HEK293 (cell line): ENCODE measurements at regions not wholly inside any gene's neighbourhood (a gene's known extent, or its start where the extent isn't known, plus 50 kb on each side); places are given as distances from the start of the nearest gene placed in this dataset.

Experiments used
- CTCF ChIA-PET: fragments of 350-600 bp; formaldehyde crosslinking; extraction: SDS; loops from one replicate; lab custom pipeline; 2021; ENCODE audit warnings: antibody characterized with exemption; lab: Yijun Ruan, JAX
- POLR2A ChIA-PET: fragments of 300-600 bp; formaldehyde crosslinking; extraction: SDS; loops from one replicate; lab custom pipeline; 2020; ENCODE audit warnings: antibody characterized with exemption, inconsistent platforms; lab: Yijun Ruan, JAX
- H3K27ac ChIP-seq: fragments of 200-500 bp; sonication (Bioruptor generic); 2 replicates; pipeline ENCODE4 v1.5.1; 2014; ENCODE audit warnings: low read depth, low read length, control low read depth, inconsistent platforms; ENCODE audit errors: extremely low read depth
- H3K36me3 ChIP-seq, 2 experiments: fragments of 200-500 bp in 1 of 2; sonication (Bioruptor generic) in 1 of 2; 1 replicate in 1 of 2; 2 replicates in 1 of 2; pipeline ENCODE4 v1.5.1; 2014 to 2017; ENCODE audit warnings: inconsistent platforms in 2 of 2, low read length in 2 of 2; ENCODE audit not compliant: control insufficient read depth in 2 of 2, insufficient read depth in 1 of 2
- H3K4me1 ChIP-seq: fragments of 200-500 bp; sonication (Bioruptor generic); 2 replicates; pipeline ENCODE4 v1.5.1; 2014; ENCODE audit warnings: mild to moderate bottlenecking, low read length, inconsistent platforms; ENCODE audit not compliant: control insufficient read depth, insufficient read depth
- H3K4me3 ChIP-seq: 2 replicates; pipeline ENCODE4 v1.5.1; 2011; ENCODE audit warnings: low read depth, mild to moderate bottlenecking, control low read depth, low read length, moderate library complexity
- H3K9me3 ChIP-seq: fragments of 200-500 bp; sonication (Bioruptor generic); 2 replicates; pipeline ENCODE4 v1.5.1; 2014; ENCODE audit warnings: low read depth, low read length, inconsistent platforms; ENCODE audit not compliant: control insufficient read depth, insufficient read depth
- BCL11A ChIP-seq: fragments of 450-650 bp; formaldehyde crosslinking; IDR thresholded peaks from 2 replicates; pipeline ENCODE4 v1.5.1; 2016; ENCODE audit warnings: low read depth, missing biosample characterization, missing genetic modification characterization
- KLF16 ChIP-seq: fragments of 450-650 bp; formaldehyde crosslinking; IDR thresholded peaks from 2 replicates; pipeline ENCODE4 v1.5.1; 2017; ENCODE audit warnings: missing biosample characterization, missing genetic modification characterization
- OVOL3 ChIP-seq: fragments of 450-650 bp; formaldehyde crosslinking; IDR thresholded peaks from 2 replicates; pipeline ENCODE4 v1.5.1; 2016; ENCODE audit warnings: missing biosample characterization, missing genetic modification characterization
- PATZ1 ChIP-seq: fragments of 450-650 bp; formaldehyde crosslinking; IDR thresholded peaks from 2 replicates; pipeline ENCODE4 v1.5.1; 2016; ENCODE audit warnings: missing biosample characterization, missing genetic modification characterization
- SP7 ChIP-seq: fragments of 450-650 bp; formaldehyde crosslinking; IDR thresholded peaks from 2 replicates; pipeline ENCODE4 v1.5.1; 2016; ENCODE audit warnings: missing biosample characterization, missing genetic modification characterization
- WT1 ChIP-seq: fragments of 450-650 bp; formaldehyde crosslinking; IDR thresholded peaks from 2 replicates; pipeline ENCODE4 v1.5.1; 2016; ENCODE audit warnings: missing biosample characterization, missing genetic modification characterization
- YY2 ChIP-seq: fragments of 450-650 bp; formaldehyde crosslinking; IDR thresholded peaks from 2 replicates; pipeline ENCODE4 v1.5.1; 2016; ENCODE audit warnings: missing biosample characterization, missing genetic modification characterization
- ZBTB17 ChIP-seq: fragments of 450-650 bp; formaldehyde crosslinking; IDR thresholded peaks from 2 replicates; pipeline ENCODE4 v1.5.1; 2016; ENCODE audit warnings: missing biosample characterization, missing genetic modification characterization
- ZBTB48 ChIP-seq: fragments of 450-650 bp; formaldehyde crosslinking; IDR thresholded peaks from 2 replicates; pipeline ENCODE4 v1.5.1; 2016; ENCODE audit warnings: missing biosample characterization, missing genetic modification characterization
- ZBTB7A ChIP-seq: fragments of 450-650 bp; formaldehyde crosslinking; IDR thresholded peaks from 2 replicates; pipeline ENCODE4 v1.5.1; 2016; ENCODE audit warnings: low read depth, missing biosample characterization, missing genetic modification characterization
- ZIC2 ChIP-seq: fragments of 450-650 bp; formaldehyde crosslinking; IDR thresholded peaks from 2 replicates; pipeline ENCODE4 v1.5.1; 2016; ENCODE audit warnings: missing biosample characterization, missing genetic modification characterization
- ZNF138 ChIP-seq: fragments of 450-650 bp; formaldehyde crosslinking; IDR thresholded peaks from 2 replicates; pipeline ENCODE4 v1.5.1; 2016; ENCODE audit warnings: missing biosample characterization, missing genetic modification characterization, borderline replicate concordance
- ZNF248 ChIP-seq: fragments of 450-650 bp; formaldehyde crosslinking; IDR thresholded peaks from 2 replicates; pipeline ENCODE4 v1.5.1; 2017; ENCODE audit warnings: missing biosample characterization, missing genetic modification characterization
- ZNF280D ChIP-seq: fragments of 450-650 bp; formaldehyde crosslinking; IDR thresholded peaks from 2 replicates; pipeline ENCODE4 v1.5.1; 2016; ENCODE audit warnings: missing biosample characterization, missing genetic modification characterization
- ZNF324 ChIP-seq: fragments of 450-650 bp; formaldehyde crosslinking; IDR thresholded peaks from 2 replicates; pipeline ENCODE4 v1.5.1; 2016; ENCODE audit warnings: missing biosample characterization, missing genetic modification characterization
- ZNF335 ChIP-seq: fragments of 450-650 bp; formaldehyde crosslinking; conservative IDR thresholded peaks from 2 replicates; pipeline ENCODE4 v1.5.1; 2016; ENCODE audit warnings: missing biosample characterization, missing genetic modification characterization
- ZNF529 ChIP-seq: fragments of 450-650 bp; formaldehyde crosslinking; IDR thresholded peaks from 2 replicates; pipeline ENCODE4 v1.5.1; 2017; ENCODE audit warnings: missing genetic modification characterization, missing biosample characterization; ENCODE audit not compliant: insufficient replicate concordance
- ZNF555 ChIP-seq: fragments of 450-650 bp; formaldehyde crosslinking; conservative IDR thresholded peaks from 2 replicates; pipeline ENCODE4 v1.5.1; 2017; ENCODE audit warnings: missing biosample characterization, mild to moderate bottlenecking, missing genetic modification characterization, inconsistent platforms
- ZNF76 ChIP-seq: fragments of 450-650 bp; formaldehyde crosslinking; IDR thresholded peaks from 2 replicates; pipeline ENCODE4; 2016; ENCODE audit warnings: low read depth, missing biosample characterization, missing genetic modification characterization, borderline replicate concordance
- ZNF768 ChIP-seq: fragments of 450-650 bp; formaldehyde crosslinking; IDR thresholded peaks from 2 replicates; pipeline ENCODE4 v1.5.1; 2018; ENCODE audit warnings: missing biosample characterization, mild to moderate bottlenecking, missing genetic modification characterization
- ZSCAN16 ChIP-seq: fragments of 450-650 bp; formaldehyde crosslinking; IDR thresholded peaks from 2 replicates; pipeline ENCODE4 v1.5.1; 2016; ENCODE audit warnings: missing biosample characterization, missing genetic modification characterization
- TF ChIP-seq, protein P1 (sequence below): fragments of 450-650 bp; formaldehyde crosslinking; IDR thresholded peaks from 2 replicates; pipeline ENCODE4 v1.5.1; 2016; ENCODE audit warnings: missing biosample characterization, missing genetic modification characterization

DNA sequence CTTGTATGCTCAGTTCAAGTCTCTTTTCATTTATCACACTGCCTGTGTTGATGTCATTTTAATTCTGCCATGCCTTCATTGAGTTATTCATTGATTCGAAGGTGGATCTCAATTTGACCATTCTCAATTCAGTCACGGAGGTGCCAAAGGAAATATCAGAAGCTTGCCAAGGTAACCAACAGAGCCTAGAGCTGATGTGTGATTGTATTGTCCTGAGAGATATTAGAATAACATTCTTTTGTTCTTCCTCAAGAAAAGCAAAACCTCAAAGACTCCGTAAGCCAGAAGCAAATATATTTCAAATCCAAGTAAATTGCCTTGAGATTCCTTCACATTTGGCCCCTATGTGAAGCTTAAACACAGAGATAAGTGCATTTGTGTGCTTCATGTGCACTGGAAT is 345.3 kb downstream of the CXCL12 start:
- no peaks in the 10 kb centered on the region for H3K4me1 ChIP-seq
- no peak for TF ChIP-seq ZBTB48 (tag by site-specific recombination)
- TF ChIP-seq YY2 (tag by site-specific recombination): no peak
- no peak for TF ChIP-seq KLF16 (tag by site-specific recombination)
- ChIA-PET CTCF (no interaction called here), POLR2A (no interaction called here)
- H3K36me3 ChIP-seq: no peaks in the 10 kb centered on the region
- H3K9me3 ChIP-seq: no peaks in the 10 kb centered on the region
- no peak overlapping the region for H3K4me3 ChIP-seq
- H3K27ac ChIP-seq: no peak overlapping the region

DNA sequence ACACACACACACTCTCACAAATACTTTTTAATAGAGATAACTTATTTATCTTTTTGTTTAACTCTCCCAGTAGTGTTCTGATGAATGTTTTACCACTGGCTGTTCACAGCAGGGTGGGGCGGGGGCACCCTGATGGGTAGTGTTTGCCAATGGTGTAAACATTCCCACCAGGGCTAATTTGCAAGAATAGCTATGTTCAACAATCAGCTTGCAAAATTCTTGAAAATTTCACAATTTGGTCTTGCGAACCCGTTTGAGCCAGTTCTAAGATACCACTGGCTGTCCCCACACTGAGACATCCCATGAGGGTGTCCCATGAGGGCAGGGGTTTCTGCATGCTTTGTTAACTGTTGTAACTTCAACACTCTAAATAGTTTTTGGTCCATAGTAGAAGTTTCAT is 348.5 kb downstream of the CXCL12 start:
- Histone ChIP-seq H3K4me1 (no peaks in the 10 kb centered on the region), H3K9me3 (no peaks in the 10 kb centered on the region), H3K36me3 (no peaks in the 10 kb centered on the region), H3K27ac (no peak overlapping the region), H3K4me3 (no peak overlapping the region)
- ChIA-PET CTCF (interaction anchor here (0.6 kb wide), 1 partner anchor 830 kb away, joined by 3 read pairs; no protein-coding TSS in a partner anchor), POLR2A (no interaction called here)
- TF ChIP-seq, protein P1, sequence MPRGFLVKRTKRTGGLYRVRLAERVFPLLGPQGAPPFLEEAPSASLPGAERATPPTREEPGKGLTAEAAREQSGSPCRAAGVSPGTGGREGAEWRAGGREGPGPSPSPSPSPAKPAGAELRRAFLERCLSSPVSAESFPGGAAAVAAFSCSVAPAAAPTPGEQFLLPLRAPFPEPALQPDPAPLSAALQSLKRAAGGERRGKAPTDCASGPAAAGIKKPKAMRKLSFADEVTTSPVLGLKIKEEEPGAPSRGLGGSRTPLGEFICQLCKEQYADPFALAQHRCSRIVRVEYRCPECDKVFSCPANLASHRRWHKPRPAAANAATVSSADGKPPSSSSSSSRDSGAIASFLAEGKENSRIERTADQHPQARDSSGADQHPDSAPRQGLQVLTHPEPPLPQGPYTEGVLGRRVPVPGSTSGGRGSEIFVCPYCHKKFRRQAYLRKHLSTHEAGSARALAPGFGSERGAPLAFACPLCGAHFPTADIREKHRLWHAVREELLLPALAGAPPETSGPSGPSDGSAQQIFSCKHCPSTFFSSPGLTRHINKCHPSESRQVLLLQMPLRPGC: no peak
- TF ChIP-seq ZIC2 (peak; percentile 83), ZNF768 (tag by site-specific recombination) (no peak), ZBTB7A (tag by site-specific recombination) (no peak), ZBTB17 (no peak), ZSCAN16 (tag by site-specific recombination) (no peak), ZNF76 (tag by site-specific recombination) (no peak)

GRCh38 chr10:44035474-44036197 is 349.3 kb downstream of the CXCL12 start:
- H3K4me3 ChIP-seq: no peak overlapping the region
- H3K27ac ChIP-seq: no peak overlapping the region
- ChIA-PET CTCF (interaction anchor here (0.6 kb wide), 1 partner anchor 830 kb away, joined by 3 read pairs; no protein-coding TSS in a partner anchor), POLR2A (no interaction called here)
- H3K36me3 ChIP-seq: no peaks in the 10 kb centered on the region
- no peak for TF ChIP-seq SP7 (tag by site-specific recombination)
- no peak for TF ChIP-seq WT1
- TF ChIP-seq BCL11A (tag by site-specific recombination): no peak
- TF ChIP-seq ZNF138: no peak
- TF ChIP-seq ZNF529 (tag by site-specific recombination): no peak
- no peak for TF ChIP-seq ZNF335 (tag by site-specific recombination)
- no peak for TF ChIP-seq ZNF555 (tag by site-specific recombination)
- no peak for TF ChIP-seq ZNF324 (tag by site-specific recombination)
- no peaks in the 10 kb centered on the region for H3K9me3 ChIP-seq
- H3K4me1 ChIP-seq: no peaks in the 10 kb centered on the region

GRCh38 chr10:44034946-44035345 is 350.0 kb downstream of the CXCL12 start:
- Histone ChIP-seq H3K27ac (no peak overlapping the region), H3K36me3 (no peaks in the 10 kb centered on the region), H3K4me3 (no peak overlapping the region), H3K9me3 (no peaks in the 10 kb centered on the region), H3K4me1 (no peaks in the 10 kb centered on the region)
- TF ChIP-seq ZNF280D (no peak), PATZ1 (tag by site-specific recombination) (no peak), ZNF248 (tag by site-specific recombination) (no peak), OVOL3 (tag by site-specific recombination) (no peak)
- CTCF ChIA-PET: no interaction called here
- POLR2A ChIA-PET: no interaction called here
